Fibroblast of mammary gland (primary cell): ENCODE measurements at regions not wholly inside any gene's neighbourhood (a gene's known extent, or its start where the extent isn't known, plus 50 kb on each side); places are given as distances from the start of the nearest gene placed in this dataset.
"Not testable (repeated sequence)": the region's sequence is repeated elsewhere in the genome, so short reads cannot be mapped to it uniquely, and the experiment has no call there.

Experiments used
- DNase-seq: peaks from one replicate; pipeline ENCODE4 v3.0.0-alpha.2; 2010; ENCODE audit warnings: low read depth
- H3K4me3 ChIP-seq: 2 replicates; pipeline ENCODE4 v1.5.1; 2011; ENCODE audit warnings: low read depth, mild to moderate bottlenecking, low read length, moderate library complexity; ENCODE audit not compliant: control insufficient read depth
- TF ChIP-seq, protein P1 (sequence below): conservative IDR thresholded peaks from 2 replicates; pipeline ENCODE4 v1.5.1; 2011; ENCODE audit warnings: low read depth, low read length, inconsistent platforms; ENCODE audit not compliant: control insufficient read depth, insufficient read depth

DNA sequence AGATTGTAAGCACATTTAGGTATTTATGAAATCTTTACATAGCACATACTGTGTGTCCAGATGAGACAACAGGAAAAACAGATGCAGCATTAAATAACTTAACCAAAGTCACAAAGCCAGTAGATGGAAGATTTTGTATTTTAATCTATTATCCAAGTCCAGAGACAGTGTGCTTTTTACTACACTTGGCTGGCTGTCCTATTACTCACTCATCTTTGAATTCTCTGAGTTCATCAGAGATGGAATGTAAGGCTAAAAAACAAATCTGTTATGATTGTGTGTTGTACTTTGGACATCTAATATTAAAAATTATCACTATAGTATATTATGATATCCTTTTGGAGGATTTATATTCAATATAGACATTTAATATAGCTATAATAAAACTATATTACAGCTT lies 1189.4 kb downstream of the DSC3 start:
- TF ChIP-seq, protein P1, sequence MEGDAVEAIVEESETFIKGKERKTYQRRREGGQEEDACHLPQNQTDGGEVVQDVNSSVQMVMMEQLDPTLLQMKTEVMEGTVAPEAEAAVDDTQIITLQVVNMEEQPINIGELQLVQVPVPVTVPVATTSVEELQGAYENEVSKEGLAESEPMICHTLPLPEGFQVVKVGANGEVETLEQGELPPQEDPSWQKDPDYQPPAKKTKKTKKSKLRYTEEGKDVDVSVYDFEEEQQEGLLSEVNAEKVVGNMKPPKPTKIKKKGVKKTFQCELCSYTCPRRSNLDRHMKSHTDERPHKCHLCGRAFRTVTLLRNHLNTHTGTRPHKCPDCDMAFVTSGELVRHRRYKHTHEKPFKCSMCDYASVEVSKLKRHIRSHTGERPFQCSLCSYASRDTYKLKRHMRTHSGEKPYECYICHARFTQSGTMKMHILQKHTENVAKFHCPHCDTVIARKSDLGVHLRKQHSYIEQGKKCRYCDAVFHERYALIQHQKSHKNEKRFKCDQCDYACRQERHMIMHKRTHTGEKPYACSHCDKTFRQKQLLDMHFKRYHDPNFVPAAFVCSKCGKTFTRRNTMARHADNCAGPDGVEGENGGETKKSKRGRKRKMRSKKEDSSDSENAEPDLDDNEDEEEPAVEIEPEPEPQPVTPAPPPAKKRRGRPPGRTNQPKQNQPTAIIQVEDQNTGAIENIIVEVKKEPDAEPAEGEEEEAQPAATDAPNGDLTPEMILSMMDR, result no peak
- peak; percentile 22 for DNase-seq
- H3K4me3 ChIP-seq, result no peak overlapping the region

DNA sequence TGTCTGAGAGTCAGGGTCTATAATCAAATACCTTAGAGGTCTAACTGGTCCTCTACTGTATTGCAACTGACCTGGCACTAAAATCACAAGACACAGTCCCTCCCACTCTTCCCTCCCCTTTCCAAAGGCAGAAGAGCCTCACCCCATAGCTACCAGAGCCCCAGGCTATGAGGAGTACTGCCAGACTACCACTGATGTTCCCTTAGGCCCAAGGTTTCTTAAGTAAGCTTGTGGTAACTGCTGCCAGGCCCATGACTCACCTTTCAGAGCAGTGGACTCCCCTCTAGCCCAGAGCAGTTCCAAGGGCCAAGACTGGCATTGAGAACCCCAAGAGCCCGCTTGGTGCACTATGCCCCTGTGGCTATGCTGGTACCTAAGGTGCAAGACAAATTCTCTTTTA lies 1193.4 kb downstream of the DSC3 start:
- no peak overlapping the region for H3K4me3 ChIP-seq
- DNase-seq, result peak; percentile 15
- TF ChIP-seq, protein P1, result no peak

DNA sequence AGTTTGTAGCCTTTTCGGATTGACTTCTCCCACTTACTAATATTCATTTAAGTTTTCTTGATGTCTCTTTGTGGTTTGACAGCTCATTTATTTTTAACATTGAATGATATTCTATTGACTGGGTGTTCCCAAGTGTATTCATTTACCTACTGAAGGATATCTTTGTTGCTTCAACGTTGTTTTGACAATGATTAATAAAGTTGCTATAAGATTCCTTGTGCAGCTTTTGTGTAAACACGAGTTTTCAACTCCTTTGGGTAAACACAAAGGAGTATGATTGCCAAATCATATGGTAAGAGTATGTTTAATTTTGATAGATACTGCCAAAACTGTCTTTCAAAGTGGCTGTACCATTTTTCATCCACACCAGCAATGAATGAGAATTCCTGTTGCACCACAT lies 1200.9 kb downstream of the DSC3 start:
- DNase-seq, result no peak
- TF ChIP-seq, protein P1, result no peak
- no peak overlapping the region for H3K4me3 ChIP-seq

DNA sequence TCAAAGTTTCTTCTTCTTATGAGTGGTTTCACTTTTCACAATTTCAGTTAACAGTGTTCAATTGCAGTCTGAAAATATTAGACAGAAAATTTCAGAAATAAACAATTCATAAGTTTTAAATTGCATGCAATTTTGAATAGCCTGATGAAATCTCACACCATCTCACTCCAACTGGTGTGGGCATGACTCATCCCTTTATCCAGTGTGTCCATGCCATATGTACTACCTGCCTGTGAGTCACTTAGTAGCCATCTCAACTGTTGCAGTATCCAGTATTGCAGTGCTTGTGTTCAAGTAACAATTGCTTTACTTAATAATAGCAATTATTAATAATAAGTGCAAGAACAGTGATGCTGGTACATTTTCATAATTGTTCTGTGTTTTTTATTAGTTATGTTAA lies 1202.5 kb downstream of the DSC3 start:
- TF ChIP-seq, protein P1, result no peak
- peak; percentile 81 for DNase-seq
- H3K4me3 ChIP-seq, result no peak overlapping the region

DNA sequence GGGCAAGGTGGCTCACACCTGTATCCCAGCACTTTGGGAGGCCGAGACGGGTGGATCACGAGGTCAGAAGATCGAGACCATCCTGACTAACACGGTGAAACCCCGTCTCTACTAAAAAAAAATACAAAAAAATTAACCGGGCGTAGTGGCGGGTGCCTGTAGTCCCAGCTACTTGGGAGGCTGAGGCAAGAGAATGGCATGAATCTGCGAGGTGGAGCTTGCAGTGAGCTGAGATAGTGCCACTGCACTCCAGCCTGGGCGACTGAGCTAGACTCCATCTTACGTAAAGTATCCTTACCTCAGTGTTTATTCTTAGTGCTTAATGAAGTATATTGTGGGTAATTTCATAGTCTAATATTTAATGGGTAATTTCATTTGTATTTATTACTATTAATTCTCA lies 1203.6 kb downstream of the DSC3 start:
- not testable (repeated sequence) for H3K4me3 ChIP-seq, DNase-seq

DNA sequence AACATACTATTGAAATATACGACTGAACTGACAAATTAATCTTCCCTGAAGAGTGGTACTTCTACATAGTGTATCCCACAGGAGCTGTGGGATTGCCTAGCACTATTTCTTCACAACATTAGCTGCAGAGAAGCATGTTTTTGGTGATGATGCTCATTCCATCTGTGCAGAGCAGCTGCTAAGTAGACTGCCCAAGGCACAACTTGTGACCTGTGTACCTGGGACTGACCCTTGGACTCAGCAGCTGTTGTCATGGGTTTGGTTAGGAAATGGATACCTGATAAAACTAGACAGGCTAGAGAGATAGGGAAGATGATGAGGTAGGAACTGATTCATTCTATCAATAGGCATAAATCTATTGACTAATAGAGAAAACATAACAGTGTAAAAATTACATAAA lies 1204.0 kb downstream of the DSC3 start:
- TF ChIP-seq, protein P1, result no peak
- no peak overlapping the region for H3K4me3 ChIP-seq
- DNase-seq, result no peak

DNA sequence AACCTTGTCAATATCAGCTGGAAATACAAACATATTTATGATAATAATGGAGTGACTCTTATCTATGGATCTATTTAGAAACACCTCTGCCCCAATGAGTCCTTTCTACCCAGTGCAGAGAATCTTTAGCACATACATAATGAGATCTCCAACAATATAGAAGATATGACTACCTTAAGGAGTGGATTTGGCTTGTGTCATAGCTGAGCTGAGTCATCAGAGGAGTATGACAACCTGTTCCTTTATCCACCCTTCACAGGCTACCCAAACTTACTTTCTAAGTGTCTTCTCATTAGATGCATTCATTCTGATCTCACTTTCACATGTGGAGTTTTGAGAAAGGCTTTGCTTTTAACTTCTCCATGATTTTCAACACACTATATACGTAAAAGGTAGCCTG lies 1218.9 kb downstream of the DSC3 start:
- H3K4me3 ChIP-seq, result no peak overlapping the region
- DNase-seq, result no peak
- TF ChIP-seq, protein P1, result no peak

DNA sequence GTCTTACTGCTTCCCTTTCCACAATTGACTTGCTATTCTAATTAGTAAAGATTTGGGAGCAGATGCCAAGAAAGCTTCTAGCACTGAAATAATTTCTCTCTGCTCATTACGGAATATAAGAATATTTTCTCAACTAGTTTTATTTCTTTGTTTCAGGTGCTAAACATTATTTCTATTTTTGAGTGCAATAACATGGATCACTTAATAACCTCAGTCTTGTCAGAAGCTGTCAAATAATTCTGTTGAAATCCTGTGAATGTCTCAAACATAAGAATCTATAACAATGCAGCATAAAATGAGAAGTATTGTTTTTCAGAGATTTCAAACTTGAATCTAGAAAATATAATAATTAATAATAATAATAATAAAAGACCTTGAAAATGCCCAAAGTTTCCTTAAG lies 1221.0 kb downstream of the DSC3 start:
- H3K4me3 ChIP-seq, result no peak overlapping the region
- TF ChIP-seq, protein P1, result no peak
- DNase-seq, result no peak
